ENCODE measurements at regions not wholly inside any gene's neighbourhood (a gene's known extent, or its start where the extent isn't known, plus 50 kb on each side); places are given as distances from the start of the nearest gene placed in this dataset.

GRCh38 chr2:158894078-158894477, 74.4 kb upstream of the TANC1 start:
- H3K27ac Mint-ChIP-seq = no peak overlapping the region
- no peak for ATAC-seq
- peaks cover 4% of the 10 kb centered on the region for H3K4me1 Mint-ChIP-seq
- no peak for DNase-seq
- H3K27me3 Mint-ChIP-seq = no peaks in the 10 kb centered on the region
- peaks cover 5 to 9% of the 10 kb centered on the region in 2 donors for H3K9me3 Mint-ChIP-seq
- no peak overlapping the region for H3K4me3 Mint-ChIP-seq

GRCh38 chr2:158894572-158894971, 73.9 kb upstream of the TANC1 start:
- Mint-ChIP-seq H3K4me3 (no peak overlapping the region), H3K4me1 (no peaks in the 10 kb centered on the region), H3K9me3 (peaks cover 2 to 4% of the 10 kb centered on the region in 2 donors), H3K27me3 (no peaks in the 10 kb centered on the region), H3K27ac (no peak overlapping the region)
- ATAC-seq (no peak), DNase-seq (no peak)

GRCh38 chr2:158900345-158900744, 68.1 kb upstream of the TANC1 start:
- Mint-ChIP-seq H3K27me3 (no peaks in the 10 kb centered on the region), H3K4me1 (no peaks in the 10 kb centered on the region), H3K27ac (no peak overlapping the region), H3K4me3 (no peak overlapping the region), H3K9me3 (no peaks in the 10 kb centered on the region)
- DNase-seq (no peak), ATAC-seq (no peak)

DNA sequence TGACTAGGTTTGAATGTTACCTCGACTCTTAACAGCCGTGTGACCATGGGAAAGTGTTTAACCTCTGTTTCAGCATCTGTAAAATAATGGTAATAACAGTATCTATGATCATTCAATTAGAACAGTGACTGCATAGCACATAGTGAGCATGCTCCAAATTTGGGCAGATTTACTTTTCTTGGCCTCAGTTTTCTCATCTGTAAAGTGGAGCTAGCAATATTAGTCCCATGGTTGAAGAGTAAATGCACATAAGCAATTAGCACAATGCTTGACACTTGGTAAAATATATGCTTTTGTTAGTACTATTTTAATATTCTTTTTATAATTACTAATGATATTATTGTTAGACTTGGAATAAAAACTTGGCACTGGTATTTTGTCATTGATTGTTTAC, 66.4 kb upstream of the TANC1 start:
- Mint-ChIP-seq H3K9me3 (no peaks in the 10 kb centered on the region), H3K4me1 (no peaks in the 10 kb centered on the region), H3K27ac (no peak overlapping the region), H3K4me3 (no peak overlapping the region), H3K27me3 (no peaks in the 10 kb centered on the region)
- ATAC-seq (no peak), DNase-seq (no peak)

DNA sequence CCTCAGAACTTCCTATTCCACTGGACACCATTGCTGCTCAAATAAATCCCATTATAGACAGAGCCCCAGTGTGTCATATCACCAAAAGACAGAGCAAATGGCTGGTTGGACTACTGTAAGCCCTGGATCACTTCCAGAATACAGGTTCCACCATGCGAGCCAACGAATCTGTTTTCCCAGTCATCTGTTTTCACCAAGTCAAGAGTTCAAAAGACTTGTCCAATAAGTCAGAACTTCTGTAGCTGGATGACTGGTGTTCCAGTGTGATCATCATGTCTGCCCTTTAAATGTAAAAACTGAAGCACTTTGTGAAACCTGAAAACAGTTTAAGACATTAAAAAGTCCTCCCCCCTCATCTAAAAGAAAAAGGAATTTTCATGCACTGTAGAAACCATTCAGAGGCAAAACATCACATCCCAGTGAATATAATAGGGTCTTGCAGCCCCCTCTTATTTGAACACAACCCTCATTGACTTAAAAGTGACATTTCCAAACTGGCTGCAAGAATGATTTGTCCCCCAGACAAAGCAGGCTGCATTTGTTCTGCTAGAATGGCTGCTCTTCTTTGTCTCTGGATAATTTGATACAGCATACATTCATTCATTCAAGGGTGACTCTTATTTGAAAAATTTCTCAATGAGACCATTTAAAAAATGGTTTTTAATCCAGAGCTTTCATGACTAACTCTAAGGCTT, 64.6 kb upstream of the TANC1 start:
- Mint-ChIP-seq H3K27me3 (no peaks in the 10 kb centered on the region), H3K27ac (no peak overlapping the region), H3K9me3 (no peaks in the 10 kb centered on the region), H3K4me1 (no peaks in the 10 kb centered on the region), H3K4me3 (no peak overlapping the region)
- DNase-seq (no peak), ATAC-seq (no peak)

- no peak overlapping the region for H3K4me3 Mint-ChIP-seq
- H3K9me3 Mint-ChIP-seq = no peaks in the 10 kb centered on the region
- no peak overlapping the region for H3K27ac Mint-ChIP-seq
- H3K4me1 Mint-ChIP-seq = no peaks in the 10 kb centered on the region
- ATAC-seq (no peak), DNase-seq (no peak)
- no peaks in the 10 kb centered on the region for H3K27me3 Mint-ChIP-seq
These were observed 63.7 kb upstream of the TANC1 start for GRCh38 chr2:158904627-158905177.

DNA sequence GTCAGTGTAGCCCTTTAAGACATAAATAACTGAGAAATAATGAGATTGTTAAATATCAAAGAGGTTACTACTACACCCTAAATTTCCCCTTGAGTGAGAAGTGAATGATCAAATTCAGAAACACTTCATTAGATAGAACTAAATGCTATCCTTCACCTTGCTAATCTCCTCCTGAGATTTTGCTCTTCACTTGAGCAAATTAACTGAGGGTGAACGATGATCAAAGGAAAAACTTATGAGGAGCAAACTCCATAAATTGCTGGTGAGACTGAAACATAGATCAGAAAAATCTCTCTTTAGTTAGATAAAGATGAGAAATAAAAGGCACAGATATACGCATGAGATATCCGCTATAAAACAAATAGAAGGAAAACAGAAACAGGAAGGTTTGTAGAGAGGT, 63.1 kb upstream of the TANC1 start:
- H3K27me3 Mint-ChIP-seq = no peaks in the 10 kb centered on the region
- no peaks in the 10 kb centered on the region for H3K9me3 Mint-ChIP-seq
- H3K4me3 Mint-ChIP-seq = no peak overlapping the region
- no peaks in the 10 kb centered on the region for H3K4me1 Mint-ChIP-seq
- H3K27ac Mint-ChIP-seq = no peak overlapping the region
- DNase-seq (no peak), ATAC-seq (no peak)

- Mint-ChIP-seq H3K27ac (no peak overlapping the region), H3K4me1 (no peaks in the 10 kb centered on the region), H3K4me3 (no peak overlapping the region), H3K27me3 (no peaks in the 10 kb centered on the region), H3K9me3 (no peaks in the 10 kb centered on the region)
- ATAC-seq (no peak), DNase-seq (no peak)
These were observed 62.7 kb upstream of the TANC1 start for GRCh38 chr2:158905784-158906183.

- Mint-ChIP-seq H3K4me1 (no peaks in the 10 kb centered on the region), H3K27me3 (no peaks in the 10 kb centered on the region), H3K9me3 (no peaks in the 10 kb centered on the region), H3K4me3 (no peak overlapping the region), H3K27ac (no peak overlapping the region)
- ATAC-seq = no peak
- DNase-seq = no peak
These were observed 60.4 kb upstream of the TANC1 start for GRCh38 chr2:158907926-158908456.

DNA sequence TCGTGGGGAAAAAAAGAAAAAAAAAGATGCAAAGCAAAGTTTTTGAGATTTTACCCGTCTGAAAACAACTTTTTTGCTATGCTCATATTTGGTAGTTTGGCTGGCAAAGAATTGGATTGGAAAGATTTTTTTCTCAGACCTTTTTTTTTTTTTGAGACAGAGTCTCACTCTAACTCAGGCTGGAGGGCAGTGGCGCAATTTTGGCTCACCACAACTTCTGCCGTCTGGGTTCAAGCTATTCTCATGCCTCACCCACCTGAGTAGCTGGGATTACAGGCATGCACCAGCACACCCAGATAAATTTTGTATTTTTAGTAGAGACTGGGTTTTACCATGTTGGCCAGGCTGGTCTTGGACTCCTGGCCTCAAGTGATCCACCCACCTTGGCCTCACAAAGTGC, 56.3 kb upstream of the TANC1 start:
- no peaks in the 10 kb centered on the region for H3K27me3 Mint-ChIP-seq
- H3K9me3 Mint-ChIP-seq = no peaks in the 10 kb centered on the region
- H3K4me1 Mint-ChIP-seq = no peaks in the 10 kb centered on the region
- H3K27ac Mint-ChIP-seq = no peak overlapping the region
- no peak for ATAC-seq
- H3K4me3 Mint-ChIP-seq = no peak overlapping the region
- no peak for DNase-seq

DNA sequence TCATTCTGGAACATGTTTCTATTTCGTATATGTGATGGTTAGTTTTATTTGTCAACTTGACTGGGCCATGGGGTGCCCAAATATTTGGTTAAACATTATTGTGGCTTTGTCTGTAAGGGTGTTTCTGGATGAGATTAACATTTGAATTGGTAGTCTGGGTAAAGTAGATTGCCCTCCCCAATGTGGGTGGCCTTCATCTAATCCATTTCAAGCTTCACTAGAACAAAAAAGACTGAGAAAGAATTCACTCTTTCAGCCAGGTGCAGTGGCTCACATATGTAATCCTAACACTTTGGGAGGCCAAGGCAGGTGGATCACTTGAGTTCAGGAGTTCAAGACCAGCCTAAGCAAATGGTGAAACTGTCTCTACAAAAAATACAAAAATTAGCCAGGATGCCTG, 55.7 kb upstream of the TANC1 start:
- Mint-ChIP-seq H3K4me3 (no peak overlapping the region), H3K9me3 (no peaks in the 10 kb centered on the region), H3K27ac (no peak overlapping the region), H3K27me3 (no peaks in the 10 kb centered on the region), H3K4me1 (no peaks in the 10 kb centered on the region)
- DNase-seq = no peak
- ATAC-seq = no peak

DNA sequence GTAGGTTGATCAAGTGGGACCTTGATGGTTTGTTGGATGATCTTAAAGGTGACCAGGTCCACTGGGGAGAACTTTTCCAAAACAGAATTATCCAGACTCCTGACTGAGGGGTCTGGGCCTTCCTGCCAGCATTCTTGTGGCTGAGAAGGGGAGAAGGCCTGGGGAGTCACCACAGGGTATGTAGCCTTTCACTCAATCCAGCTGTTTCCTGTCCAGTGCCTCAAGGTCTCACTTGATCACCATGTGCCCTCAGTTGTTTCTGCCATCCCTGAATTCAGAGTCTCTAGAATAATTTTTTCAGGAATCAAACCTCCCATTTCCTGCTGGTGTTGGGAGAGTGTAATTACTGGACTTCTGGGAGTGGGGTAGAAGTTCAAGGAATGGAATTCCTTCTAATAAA, 54.4 kb upstream of the TANC1 start:
- Mint-ChIP-seq H3K4me3 (no peak overlapping the region), H3K27ac (no peak overlapping the region), H3K9me3 (no peaks in the 10 kb centered on the region), H3K4me1 (no peaks in the 10 kb centered on the region), H3K27me3 (no peaks in the 10 kb centered on the region)
- no peak for DNase-seq
- no peak for ATAC-seq

DNA sequence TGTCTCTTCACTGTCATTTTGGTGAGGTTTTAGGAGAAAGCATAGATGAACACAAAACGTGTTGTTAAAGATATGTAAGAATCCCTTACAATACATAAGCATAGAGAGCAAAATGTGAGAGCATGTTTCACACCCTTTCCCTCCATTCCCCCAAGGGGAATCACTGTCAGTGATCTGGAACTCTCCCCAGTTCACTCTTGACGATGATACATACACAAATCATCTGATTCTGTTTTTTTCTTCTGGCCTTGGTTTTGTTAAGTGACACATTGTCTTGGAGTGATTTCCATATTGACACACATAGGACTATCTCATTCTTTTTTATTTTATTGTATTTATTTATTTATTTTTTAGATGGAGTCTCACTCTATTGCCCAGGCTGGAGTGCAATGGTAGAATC, 53.7 kb upstream of the TANC1 start:
- no peak overlapping the region for H3K27ac Mint-ChIP-seq
- DNase-seq (no peak), ATAC-seq (no peak)
- no peaks in the 10 kb centered on the region for H3K9me3 Mint-ChIP-seq
- no peaks in the 10 kb centered on the region for H3K4me1 Mint-ChIP-seq
- no peaks in the 10 kb centered on the region for H3K27me3 Mint-ChIP-seq
- no peak overlapping the region for H3K4me3 Mint-ChIP-seq

- Mint-ChIP-seq H3K27me3 (peaks cover 2% of the 10 kb centered on the region), H3K9me3 (no peaks in the 10 kb centered on the region), H3K27ac (no peak overlapping the region), H3K4me3 (no peak overlapping the region), H3K4me1 (no peaks in the 10 kb centered on the region)
- DNase-seq (no peak), ATAC-seq (no peak)
These were observed 51.3 kb upstream of the TANC1 start for GRCh38 chr2:158917121-158917520.

- no peak for ATAC-seq
- H3K27ac Mint-ChIP-seq = no peak overlapping the region
- DNase-seq = no peak
- no peaks in the 10 kb centered on the region for H3K9me3 Mint-ChIP-seq
- peaks cover 15% of the 10 kb centered on the region for H3K27me3 Mint-ChIP-seq
- no peaks in the 10 kb centered on the region for H3K4me1 Mint-ChIP-seq
- no peak overlapping the region for H3K4me3 Mint-ChIP-seq
These were observed 50.0 kb upstream of the TANC1 start for GRCh38 chr2:158918452-158918851.
